Activated CD8-positive, alpha-beta T cell treated with anti-CD3 and anti-CD28 coated beads for 36 hours (primary cell): ENCODE measurements at regions not wholly inside any gene's neighbourhood (a gene's known extent, or its start where the extent isn't known, plus 50 kb on each side); places are given as distances from the start of the nearest gene placed in this dataset.

Experiments used
- ATAC-seq: fragments of 200-7000 bp; cut with Tn5 transposase; one replicate; pipeline ENCODE4 v1.10.0; 2021; ENCODE audit warnings: mild to moderate bottlenecking, moderate library complexity
- CTCF ChIA-PET: fragments of 350-600 bp; sonication (Branson Sonifier 250); formaldehyde crosslinking; loops from one replicate; lab custom pipeline; 2021; ENCODE audit warnings: antibody characterized with exemption; lab: Charles Lee
- POLR2A ChIA-PET: fragments of 350-600 bp; sonication (Branson Sonifier 250); formaldehyde crosslinking; loops from one replicate; lab custom pipeline; 2021; ENCODE audit warnings: antibody characterized with exemption; lab: Charles Lee
- DNase-seq: peaks from one replicate; pipeline ENCODE4 v3.0.0-alpha.2; 2020
- H3K27ac Mint-ChIP-seq: one replicate; pipeline ENCODE4 v1.8.0; 2021; ENCODE audit warnings: mild to moderate bottlenecking, mixed read lengths
- H3K27me3 Mint-ChIP-seq: one replicate; pipeline ENCODE4 v1.8.0; 2021; ENCODE audit warnings: mixed read lengths
- H3K36me3 Mint-ChIP-seq: one replicate; pipeline ENCODE4 v1.8.0; 2021; ENCODE audit warnings: low read depth, mixed read lengths
- H3K4me1 Mint-ChIP-seq: one replicate; pipeline ENCODE4 v1.8.0; 2021; ENCODE audit warnings: low read depth, mixed read lengths
- H3K4me3 Mint-ChIP-seq: one replicate; pipeline ENCODE4 v1.8.0; 2021; ENCODE audit warnings: mild to moderate bottlenecking, moderate library complexity, mixed read lengths
- H3K9me3 Mint-ChIP-seq: one replicate; pipeline ENCODE4 v1.8.0; 2021; ENCODE audit warnings: mixed read lengths
- CTCF ChIP-seq: fragments of 200-600 bp; IDR thresholded peaks from one replicate; pipeline ENCODE4 v1.8.0; 2022; ENCODE audit warnings: antibody characterized with exemption, mild to moderate bottlenecking
- intact Hi-C: fragments of 100-400 bp; cut with micrococcal nuclease; formaldehyde crosslinking; loops from one replicate; pipeline ENCODE4 v1.10.0; 2022

- ATAC-seq (no peak), DNase-seq (no peak)
- no peaks in the 10 kb centered on the region for H3K27me3 Mint-ChIP-seq
- CTCF ChIA-PET: no interaction called here
- H3K36me3 Mint-ChIP-seq: no peaks in the 10 kb centered on the region
- H3K9me3 Mint-ChIP-seq: peaks cover 8% of the 10 kb centered on the region
- POLR2A ChIA-PET: no interaction called here
- H3K27ac Mint-ChIP-seq: no peak overlapping the region
- no peak for TF ChIP-seq CTCF
- intact Hi-C loops: no loop called here
- no peaks in the 10 kb centered on the region for H3K4me1 Mint-ChIP-seq
- no peak overlapping the region for H3K4me3 Mint-ChIP-seq
Observed at GRCh38 chr2:77796397-77796796, 274.2 kb upstream of the LRRTM4 start.

GRCh38 chr2:77797088-77797487 lies 274.9 kb upstream of the LRRTM4 start:
- ATAC-seq (no peak), DNase-seq (no peak)
- Mint-ChIP-seq H3K27me3 (no peaks in the 10 kb centered on the region), H3K27ac (no peak overlapping the region), H3K4me1 (no peaks in the 10 kb centered on the region), H3K9me3 (peaks cover 6% of the 10 kb centered on the region), H3K4me3 (no peak overlapping the region), H3K36me3 (no peaks in the 10 kb centered on the region)
- intact Hi-C loops: no loop called here
- POLR2A ChIA-PET: no interaction called here
- no peak for TF ChIP-seq CTCF
- CTCF ChIA-PET: no interaction called here

GRCh38 chr2:77800410-77800809 lies 278.2 kb upstream of the LRRTM4 start:
- peaks cover 11% of the 10 kb centered on the region for H3K9me3 Mint-ChIP-seq
- H3K4me1 Mint-ChIP-seq: no peaks in the 10 kb centered on the region
- intact Hi-C loops: no loop called here
- no peak overlapping the region for H3K4me3 Mint-ChIP-seq
- no peak overlapping the region for H3K27ac Mint-ChIP-seq
- ChIA-PET POLR2A (interaction anchor here (0.6 kb wide), 1 partner anchor 427 kb away, joined by 3 read pairs; no protein-coding TSS in a partner anchor), CTCF (no interaction called here)
- no peaks in the 10 kb centered on the region for H3K27me3 Mint-ChIP-seq
- no peak for DNase-seq
- no peak for TF ChIP-seq CTCF
- H3K36me3 Mint-ChIP-seq: peaks cover 2% of the 10 kb centered on the region
- ATAC-seq: no peak

- Mint-ChIP-seq H3K9me3 (peaks cover 26% of the 10 kb centered on the region), H3K27me3 (no peaks in the 10 kb centered on the region), H3K27ac (no peak overlapping the region), H3K4me1 (no peaks in the 10 kb centered on the region), H3K4me3 (no peak overlapping the region), H3K36me3 (peaks cover 2% of the 10 kb centered on the region)
- ATAC-seq (no peak), DNase-seq (no peak)
- POLR2A ChIA-PET: no interaction called here
- intact Hi-C loops: no loop called here
- no peak for TF ChIP-seq CTCF
- CTCF ChIA-PET: no interaction called here
Observed at GRCh38 chr2:77807531-77808215, 285.5 kb upstream of the LRRTM4 start.

- Mint-ChIP-seq H3K27me3 (no peaks in the 10 kb centered on the region), H3K4me3 (no peak overlapping the region), H3K4me1 (no peaks in the 10 kb centered on the region), H3K36me3 (peaks cover 1% of the 10 kb centered on the region), H3K9me3 (peaks cover 28% of the 10 kb centered on the region), H3K27ac (no peak overlapping the region)
- intact Hi-C loops: no loop called here
- no peak for ATAC-seq
- DNase-seq: no peak
- ChIA-PET CTCF (no interaction called here), POLR2A (no interaction called here)
- no peak for TF ChIP-seq CTCF
Observed at GRCh38 chr2:77808599-77808998, 286.4 kb upstream of the LRRTM4 start.
